K562 (cell line): ENCODE measurements at regions not wholly inside any gene's neighbourhood (a gene's known extent, or its start where the extent isn't known, plus 50 kb on each side); places are given as distances from the start of the nearest gene placed in this dataset.

Experiments used
- PCBP1 ChIP-seq: fragments of 200-400 bp; formaldehyde crosslinking; IDR thresholded peaks from 2 replicates; pipeline ENCODE4 v1.6.1; 2018; ENCODE audit warnings: mild to moderate bottlenecking, low read depth, low read length; ENCODE audit not compliant: poor library complexity, severe bottlenecking
- RAD21 ChIP-seq, 2 experiments: fragments of 250-450 bp in 1 of 2; fragments of 450-650 bp in 1 of 2; sonication (Bioruptor Pico) in 1 of 2; formaldehyde crosslinking in 1 of 2; IDR thresholded peaks in 1 of 2; conservative IDR thresholded peaks in 1 of 2; 2 replicates each; pipeline versions ENCODE4 v1.4.0 to v1.8.0; 2020 to 2022; ENCODE audit warnings: mild to moderate bottlenecking in 2 of 2, moderate library complexity in 1 of 2
- ZFP1 ChIP-seq: fragments of 450-650 bp; formaldehyde crosslinking; IDR thresholded peaks from 2 replicates; pipeline ENCODE4 v1.4.0; 2020; ENCODE audit warnings: mild to moderate bottlenecking, mixed read lengths
- ZFX ChIP-seq: sonication (generic); formaldehyde crosslinking; IDR thresholded peaks from 2 replicates; pipeline ENCODE4 v1.8.0; 2022; ENCODE audit warnings: mild to moderate bottlenecking, missing genetic modification reagents, moderate library complexity
- ZNF584 ChIP-seq: fragments of 200-800 bp; sonication (Bioruptor generic); IDR thresholded peaks from 2 replicates; pipeline ENCODE4 v1.6.1; 2016; ENCODE audit warnings: low read depth, mild to moderate bottlenecking, missing genetic modification characterization, missing compliant biosample characterization
- TF ChIP-seq, protein P1 (sequence below), 2 experiments: fragments of 450-650 bp; formaldehyde crosslinking in 1 of 2; IDR thresholded peaks; 2 replicates each; pipeline versions ENCODE4 v1.4.0 to v1.6.1; 2014 to 2020; ENCODE audit warnings: mild to moderate bottlenecking in 2 of 2, borderline replicate concordance in 1 of 2, low read depth in 1 of 2
- TF ChIP-seq, protein P2 (sequence below): fragments of 250-450 bp; sonication (Bioruptor Pico); IDR thresholded peaks from 2 replicates; pipeline ENCODE4 v1.4.0; 2020; ENCODE audit warnings: mild to moderate bottlenecking, moderate library complexity
- TF ChIP-seq, protein P3 (sequence below): fragments of 200-800 bp; sonication (Bioruptor generic); IDR thresholded peaks from 2 replicates; pipeline ENCODE4 v1.6.1; 2017; ENCODE audit warnings: missing genetic modification characterization, missing compliant biosample characterization

DNA sequence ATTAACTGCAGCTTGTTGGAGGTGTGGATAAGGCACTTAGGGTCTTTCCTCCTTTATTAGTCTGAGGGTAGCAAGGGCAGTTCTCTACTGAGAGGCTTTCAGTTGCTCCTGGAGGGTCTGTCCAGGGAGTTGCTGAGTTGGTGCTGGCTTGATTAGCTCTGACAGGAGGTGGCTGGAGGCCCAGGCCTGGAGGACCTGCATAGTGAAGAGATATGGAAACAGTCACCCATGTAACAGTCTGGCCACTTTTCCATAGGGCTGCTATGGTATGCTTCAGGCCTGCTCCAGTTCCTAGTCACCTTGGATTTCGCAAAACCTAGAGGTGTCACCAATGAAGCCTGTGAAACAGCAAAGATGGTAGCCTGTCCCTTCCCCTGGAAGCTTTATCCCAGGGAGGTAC, 143.3 kb upstream of the SLC38A2 start (continued):
- TF ChIP-seq, protein P1, sequence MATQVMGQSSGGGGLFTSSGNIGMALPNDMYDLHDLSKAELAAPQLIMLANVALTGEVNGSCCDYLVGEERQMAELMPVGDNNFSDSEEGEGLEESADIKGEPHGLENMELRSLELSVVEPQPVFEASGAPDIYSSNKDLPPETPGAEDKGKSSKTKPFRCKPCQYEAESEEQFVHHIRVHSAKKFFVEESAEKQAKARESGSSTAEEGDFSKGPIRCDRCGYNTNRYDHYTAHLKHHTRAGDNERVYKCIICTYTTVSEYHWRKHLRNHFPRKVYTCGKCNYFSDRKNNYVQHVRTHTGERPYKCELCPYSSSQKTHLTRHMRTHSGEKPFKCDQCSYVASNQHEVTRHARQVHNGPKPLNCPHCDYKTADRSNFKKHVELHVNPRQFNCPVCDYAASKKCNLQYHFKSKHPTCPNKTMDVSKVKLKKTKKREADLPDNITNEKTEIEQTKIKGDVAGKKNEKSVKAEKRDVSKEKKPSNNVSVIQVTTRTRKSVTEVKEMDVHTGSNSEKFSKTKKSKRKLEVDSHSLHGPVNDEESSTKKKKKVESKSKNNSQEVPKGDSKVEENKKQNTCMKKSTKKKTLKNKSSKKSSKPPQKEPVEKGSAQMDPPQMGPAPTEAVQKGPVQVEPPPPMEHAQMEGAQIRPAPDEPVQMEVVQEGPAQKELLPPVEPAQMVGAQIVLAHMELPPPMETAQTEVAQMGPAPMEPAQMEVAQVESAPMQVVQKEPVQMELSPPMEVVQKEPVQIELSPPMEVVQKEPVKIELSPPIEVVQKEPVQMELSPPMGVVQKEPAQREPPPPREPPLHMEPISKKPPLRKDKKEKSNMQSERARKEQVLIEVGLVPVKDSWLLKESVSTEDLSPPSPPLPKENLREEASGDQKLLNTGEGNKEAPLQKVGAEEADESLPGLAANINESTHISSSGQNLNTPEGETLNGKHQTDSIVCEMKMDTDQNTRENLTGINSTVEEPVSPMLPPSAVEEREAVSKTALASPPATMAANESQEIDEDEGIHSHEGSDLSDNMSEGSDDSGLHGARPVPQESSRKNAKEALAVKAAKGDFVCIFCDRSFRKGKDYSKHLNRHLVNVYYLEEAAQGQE (IDR thresholded peaks at IDR 0.05; ENCODE audit: borderline replicate concordance): no peak
- TF ChIP-seq, protein P1 (CRISPR knock-in tag; IDR thresholded peaks at IDR 0.05; ENCODE audit: low read depth): no peak
- no peak for TF ChIP-seq ZFP1 (CRISPR knock-in tag)
- no peak for TF ChIP-seq RAD21 (CRISPR knock-in tag; conservative IDR thresholded peaks at IDR 0.05 in 1 of 2, IDR thresholded peaks at IDR 0.05 in 1 of 2)
- no peak for TF ChIP-seq ZFX (CRISPR knock-in tag)
- TF ChIP-seq, protein P2, sequence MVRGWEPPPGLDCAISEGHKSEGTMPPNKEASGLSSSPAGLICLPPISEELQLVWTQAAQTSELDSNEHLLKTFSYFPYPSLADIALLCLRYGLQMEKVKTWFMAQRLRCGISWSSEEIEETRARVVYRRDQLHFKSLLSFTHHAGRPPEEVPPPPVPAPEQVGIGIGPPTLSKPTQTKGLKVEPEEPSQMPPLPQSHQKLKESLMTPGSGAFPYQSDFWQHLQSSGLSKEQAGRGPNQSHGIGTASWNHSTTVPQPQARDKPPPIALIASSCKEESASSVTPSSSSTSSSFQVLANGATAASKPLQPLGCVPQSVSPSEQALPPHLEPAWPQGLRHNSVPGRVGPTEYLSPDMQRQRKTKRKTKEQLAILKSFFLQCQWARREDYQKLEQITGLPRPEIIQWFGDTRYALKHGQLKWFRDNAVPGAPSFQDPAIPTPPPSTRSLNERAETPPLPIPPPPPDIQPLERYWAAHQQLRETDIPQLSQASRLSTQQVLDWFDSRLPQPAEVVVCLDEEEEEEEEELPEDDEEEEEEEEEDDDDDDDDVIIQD (CRISPR knock-in tag): no peak
- TF ChIP-seq, protein P3, sequence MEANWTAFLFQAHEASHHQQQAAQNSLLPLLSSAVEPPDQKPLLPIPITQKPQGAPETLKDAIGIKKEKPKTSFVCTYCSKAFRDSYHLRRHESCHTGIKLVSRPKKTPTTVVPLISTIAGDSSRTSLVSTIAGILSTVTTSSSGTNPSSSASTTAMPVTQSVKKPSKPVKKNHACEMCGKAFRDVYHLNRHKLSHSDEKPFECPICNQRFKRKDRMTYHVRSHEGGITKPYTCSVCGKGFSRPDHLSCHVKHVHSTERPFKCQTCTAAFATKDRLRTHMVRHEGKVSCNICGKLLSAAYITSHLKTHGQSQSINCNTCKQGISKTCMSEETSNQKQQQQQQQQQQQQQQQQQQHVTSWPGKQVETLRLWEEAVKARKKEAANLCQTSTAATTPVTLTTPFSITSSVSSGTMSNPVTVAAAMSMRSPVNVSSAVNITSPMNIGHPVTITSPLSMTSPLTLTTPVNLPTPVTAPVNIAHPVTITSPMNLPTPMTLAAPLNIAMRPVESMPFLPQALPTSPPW (CRISPR knock-in tag): no peak
- TF ChIP-seq ZNF584: no peak
- no peak for TF ChIP-seq PCBP1
- TF ChIP-seq, all 486 proteins: peak for 0
